SK-N-MC (cell line): ENCODE measurements at regions not wholly inside any gene's neighbourhood (a gene's known extent, or its start where the extent isn't known, plus 50 kb on each side); places are given as distances from the start of the nearest gene placed in this dataset.
A peak's percentile ranks its signal among the peaks of the same experiment; 100 is the strongest.

ENCODE experiments used
- DNase-seq: peaks from one replicate; pipeline ENCODE4 v3.0.0-alpha.2; 2011; ENCODE audit warnings: low read depth, low spot score
- H3K27ac ChIP-seq: fragments of 200-600 bp; sonication (generic); 2 replicates; pipeline ENCODE4 v1.5.1; 2016; ENCODE audit warnings: mixed run types
- H3K36me3 ChIP-seq: fragments of 200-600 bp; sonication (generic); 2 replicates; pipeline ENCODE4 v1.6.1; 2017; ENCODE audit warnings: antibody characterized with exemption, low read length, mixed read lengths; ENCODE audit not compliant: insufficient read depth
- H3K4me3 ChIP-seq: fragments of 200-600 bp; sonication (generic); 2 replicates; pipeline ENCODE4 v1.5.1; 2016
- H3K9ac ChIP-seq: fragments of 200-600 bp; sonication (generic); 2 replicates; pipeline ENCODE4 v1.8.0; 2017; ENCODE audit warnings: mixed run types, mixed read lengths; ENCODE audit not compliant: insufficient read length
- H3K9me3 ChIP-seq: fragments of 200-600 bp; sonication (generic); 2 replicates; pipeline ENCODE4 v1.6.1; 2017; ENCODE audit warnings: low read depth, mild to moderate bottlenecking, antibody characterized with exemption, low read length, moderate library complexity, mixed read lengths
- EZH2 ChIP-seq: fragments of 200-600 bp; sonication (generic); IDR thresholded peaks from one replicate; pipeline ENCODE4 v1.6.1; 2017; ENCODE audit warnings: antibody characterized with exemption
- FOXP2 ChIP-seq: optimal IDR thresholded peaks from 2 replicates; pipeline ENCODE3; 2011; ENCODE audit warnings: mild to moderate bottlenecking, moderate library complexity; ENCODE audit not compliant: insufficient read depth; ENCODE audit errors: extremely low read length, control extremely low read depth
- POLR2AphosphoS5 ChIP-seq: IDR thresholded peaks from 2 replicates; pipeline ENCODE4 v1.6.1; 2012; ENCODE audit warnings: mild to moderate bottlenecking, low read depth, low read length, borderline replicate concordance

DNA sequence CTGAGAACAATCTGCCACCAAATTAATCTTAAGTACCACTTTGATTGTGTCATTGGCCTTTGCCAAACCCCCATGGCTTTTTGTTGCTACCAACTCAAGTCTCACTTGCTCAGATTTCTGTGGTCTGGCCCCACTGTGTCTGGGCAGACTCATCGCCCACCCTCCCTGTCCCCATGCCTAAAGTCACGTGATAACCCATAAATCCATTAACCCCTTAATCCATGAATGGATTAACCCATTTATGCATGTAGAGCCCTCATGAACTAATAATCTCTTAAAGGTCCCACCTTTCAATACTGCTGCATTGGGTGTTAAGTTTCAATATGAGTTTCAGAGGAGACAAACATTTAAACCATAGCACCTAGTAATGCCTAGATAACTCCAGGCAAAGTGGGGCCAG lies 78.5 kb upstream of the BLTP1 start:
- H3K27ac ChIP-seq: no peak overlapping the region
- no peak for DNase-seq
- H3K4me3 ChIP-seq: no peak overlapping the region
- H3K36me3 ChIP-seq: no peaks in the 10 kb centered on the region
- H3K9me3 ChIP-seq: no peaks in the 10 kb centered on the region
- no peak for TF ChIP-seq FOXP2
- no peak for TF ChIP-seq POLR2AphosphoS5
- TF ChIP-seq EZH2: no peak
- no peak overlapping the region for H3K9ac ChIP-seq

DNA sequence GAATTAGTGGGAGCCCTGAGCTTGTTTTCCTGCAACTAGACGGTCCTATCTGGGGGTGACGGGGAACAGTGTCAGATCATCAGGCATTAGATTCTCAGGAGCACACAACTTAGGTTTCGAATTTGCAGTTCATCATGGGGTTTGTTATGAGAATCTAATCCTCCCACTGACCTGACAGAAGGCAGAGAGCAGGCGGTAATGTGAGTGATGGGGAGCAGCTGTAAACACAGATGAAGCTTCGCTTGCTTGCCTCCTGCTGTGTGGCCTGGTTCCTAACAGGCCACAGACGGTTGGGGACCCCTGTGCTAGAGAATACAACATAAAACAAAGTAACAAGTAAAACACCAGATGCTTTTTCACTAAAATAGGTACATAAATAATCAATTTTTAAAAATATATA lies 86.2 kb upstream of the BLTP1 start:
- Histone ChIP-seq H3K36me3 (no peaks in the 10 kb centered on the region), H3K4me3 (no peak overlapping the region), H3K9me3 (no peaks in the 10 kb centered on the region; the same call in 1 of the 2 replicates), H3K27ac (no peak overlapping the region), H3K9ac (no peak overlapping the region)
- TF ChIP-seq POLR2AphosphoS5 (no peak), EZH2 (no peak), FOXP2 (no peak)
- DNase-seq: no peak

DNA sequence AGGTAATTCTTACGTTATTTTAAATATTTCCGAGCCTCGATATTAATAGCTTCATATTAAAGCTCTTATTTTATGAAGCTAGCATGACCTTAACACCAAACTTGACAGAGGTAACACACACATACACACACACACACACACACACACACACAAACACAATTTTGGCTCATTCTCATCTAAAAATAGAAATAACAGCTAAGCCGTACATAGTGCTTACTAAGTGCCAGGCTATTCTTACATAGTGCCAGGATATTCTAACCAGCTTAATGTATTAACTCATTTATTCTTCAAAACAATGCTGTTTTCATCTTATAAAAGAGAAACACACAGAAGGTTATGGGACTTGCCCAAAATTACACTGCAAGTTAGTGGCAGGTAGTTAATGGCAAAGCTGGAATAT lies 87.0 kb upstream of the BLTP1 start:
- Histone ChIP-seq H3K4me3 (no peak overlapping the region), H3K27ac (no peak overlapping the region), H3K9ac (no peak overlapping the region), H3K9me3 (no peaks in the 10 kb centered on the region; the same call in 1 of the 2 replicates), H3K36me3 (no peaks in the 10 kb centered on the region)
- TF ChIP-seq EZH2 (no peak), POLR2AphosphoS5 (no peak), FOXP2 (no peak)
- no peak for DNase-seq

DNA sequence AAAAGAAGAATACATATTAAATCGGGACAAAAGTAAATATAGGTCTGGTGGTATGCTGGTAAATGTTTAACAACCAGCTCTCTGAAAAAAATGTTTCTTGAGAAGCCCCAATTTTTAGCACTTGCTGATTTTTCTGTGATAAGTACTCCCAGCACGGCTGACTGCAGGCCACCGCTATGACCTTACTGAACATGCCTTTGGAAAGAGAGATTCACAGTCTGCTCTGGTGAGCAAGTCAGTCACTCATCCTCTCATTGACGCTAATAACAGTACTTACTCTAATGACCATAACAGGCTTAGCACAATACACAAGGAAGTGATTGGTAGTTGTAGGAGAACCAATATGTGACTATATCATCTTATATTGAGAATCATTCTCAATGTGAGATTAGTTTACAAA lies 98.9 kb upstream of the BLTP1 start:
- H3K27ac ChIP-seq: no peak overlapping the region
- no peak for DNase-seq
- no peak overlapping the region for H3K9ac ChIP-seq
- TF ChIP-seq EZH2 (no peak), POLR2AphosphoS5 (no peak), FOXP2 (no peak)
- H3K4me3 ChIP-seq: no peak overlapping the region
- H3K36me3 ChIP-seq: no peaks in the 10 kb centered on the region
- no peaks in the 10 kb centered on the region for H3K9me3 ChIP-seq

DNA sequence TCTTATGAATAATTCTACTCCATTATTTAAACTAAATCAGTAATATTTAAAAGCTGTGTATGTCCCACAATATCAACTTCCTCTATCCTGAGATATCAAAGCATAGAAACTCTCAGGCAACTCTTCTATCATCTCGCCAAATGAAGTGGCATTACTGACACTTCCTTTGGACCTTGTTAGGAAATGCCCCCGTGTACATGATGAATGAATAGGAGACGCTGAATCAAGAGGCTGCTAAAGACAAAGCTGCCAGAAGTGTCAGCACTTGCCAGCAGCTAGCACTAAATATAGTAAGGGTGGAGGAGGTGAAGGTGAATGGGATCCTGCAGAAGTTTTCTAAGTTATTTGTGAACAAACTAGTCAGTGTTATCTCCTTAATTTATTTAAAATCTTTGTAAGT lies 99.5 kb upstream of the BLTP1 start:
- TF ChIP-seq EZH2 (no peak), FOXP2 (no peak), POLR2AphosphoS5 (no peak)
- Histone ChIP-seq H3K9ac (no peak overlapping the region), H3K27ac (no peak overlapping the region), H3K4me3 (no peak overlapping the region), H3K36me3 (no peaks in the 10 kb centered on the region), H3K9me3 (no peaks in the 10 kb centered on the region)
- DNase-seq: no peak

DNA sequence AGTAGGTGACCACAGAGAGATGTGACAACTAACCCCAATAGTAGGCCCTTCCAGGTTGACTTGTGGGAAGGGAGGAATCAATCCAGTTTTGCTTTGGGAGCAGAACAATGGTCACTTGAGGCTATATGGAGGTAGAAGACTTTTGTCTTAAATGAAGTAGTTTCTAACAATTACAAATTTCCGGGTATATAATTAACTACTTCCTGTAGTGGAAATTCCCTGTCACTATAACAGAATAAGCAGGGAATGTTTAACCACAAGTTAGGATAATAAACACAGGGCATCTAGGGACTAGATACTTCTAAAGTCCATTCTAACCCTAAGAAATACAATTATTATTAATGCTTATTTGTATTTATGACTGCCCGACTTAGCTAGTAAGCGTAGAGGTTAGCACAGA lies 99.0 kb upstream of the TRPC3 start:
- Histone ChIP-seq H3K36me3 (no peaks in the 10 kb centered on the region), H3K4me3 (no peak overlapping the region), H3K27ac (no peak overlapping the region), H3K9me3 (no peaks in the 10 kb centered on the region), H3K9ac (no peak overlapping the region)
- TF ChIP-seq POLR2AphosphoS5 (no peak), EZH2 (no peak), FOXP2 (no peak)
- no peak for DNase-seq

DNA sequence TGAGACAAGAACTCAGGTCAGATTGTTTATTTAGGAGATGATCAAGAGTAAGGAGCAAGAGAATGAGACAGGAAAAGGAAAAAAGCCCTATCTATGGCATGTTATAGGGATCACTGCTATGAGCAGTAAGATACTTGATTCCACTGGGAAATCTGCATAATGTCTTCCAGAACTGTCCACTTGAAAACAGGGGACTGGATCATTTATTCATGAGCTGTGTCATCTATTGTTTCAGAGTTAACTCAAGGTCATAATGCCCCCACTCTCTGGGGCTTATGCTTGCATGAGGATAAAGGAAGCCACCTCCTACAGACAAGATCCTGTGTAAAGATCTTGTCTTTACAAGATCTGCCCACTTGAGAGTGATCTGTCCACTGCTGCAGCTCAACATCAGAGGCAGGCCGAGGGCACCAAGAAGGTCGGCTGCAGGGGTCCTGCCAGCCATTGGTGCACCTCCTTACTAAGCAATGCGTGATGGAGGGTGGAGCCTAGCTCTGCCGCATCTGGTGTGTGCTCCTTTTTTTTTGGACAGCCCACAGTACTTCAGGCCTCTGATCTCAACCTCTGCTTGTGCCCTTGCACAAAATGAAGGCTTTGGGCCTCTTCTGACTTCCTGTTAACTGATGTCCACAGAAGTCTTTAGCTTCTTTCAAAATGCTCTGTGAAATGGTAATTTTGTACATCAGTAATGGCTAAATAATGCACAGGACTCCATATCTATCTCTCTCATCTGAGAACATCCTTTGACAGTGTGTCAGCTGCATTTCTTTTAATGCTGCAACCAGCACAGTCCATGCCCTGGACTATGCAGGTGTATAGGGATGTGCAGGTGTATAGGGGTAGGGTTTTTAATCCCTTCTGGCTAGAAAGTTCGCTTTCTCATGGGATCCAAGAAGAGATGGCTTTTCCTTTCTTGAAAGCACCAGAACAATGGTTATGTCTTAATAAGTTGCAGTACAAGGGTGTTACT lies 95.9 kb upstream of the TRPC3 start:
- no peaks in the 10 kb centered on the region for H3K9me3 ChIP-seq
- H3K36me3 ChIP-seq: no peaks in the 10 kb centered on the region
- no peak for DNase-seq
- TF ChIP-seq FOXP2 (no peak), POLR2AphosphoS5 (no peak), EZH2 (no peak)
- H3K27ac ChIP-seq: no peak overlapping the region
- H3K4me3 ChIP-seq: no peak overlapping the region
- no peak overlapping the region for H3K9ac ChIP-seq

DNA sequence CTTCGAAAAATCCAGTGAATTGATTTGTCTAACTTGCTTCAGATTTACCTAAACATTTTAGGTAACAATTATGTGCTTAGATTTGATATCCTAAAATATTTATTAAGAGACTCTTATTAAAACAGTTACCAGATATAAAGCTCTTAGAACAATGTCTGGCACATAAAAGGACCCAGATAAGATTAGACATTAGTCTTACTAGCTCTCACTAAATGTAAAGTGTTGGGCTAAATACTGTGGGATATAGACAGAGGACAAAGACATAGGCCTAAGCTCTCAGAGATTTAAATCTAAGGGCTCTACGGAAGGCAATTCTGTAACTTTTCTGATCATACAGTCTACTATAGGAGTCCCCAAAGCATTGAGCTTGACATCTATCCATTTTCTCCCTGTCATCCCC lies 94.4 kb upstream of the TRPC3 start:
- no peaks in the 10 kb centered on the region for H3K9me3 ChIP-seq
- H3K4me3 ChIP-seq: no peak overlapping the region
- no peak overlapping the region for H3K9ac ChIP-seq
- no peak for TF ChIP-seq FOXP2
- no peak for TF ChIP-seq EZH2
- TF ChIP-seq POLR2AphosphoS5: no peak
- peak overlapping the region; percentile 67; the same call in 1 of the 2 replicates for H3K27ac ChIP-seq
- H3K36me3 ChIP-seq: no peaks in the 10 kb centered on the region
- DNase-seq: no peak
